Adrenal gland (tissue), 9 donors: ENCODE measurements at regions not wholly inside any gene's neighbourhood (a gene's known extent, or its start where the extent isn't known, plus 50 kb on each side); places are given as distances from the start of the nearest gene placed in this dataset.

ENCODE experiments used
- DNase-seq, 7 donors: peaks; one replicate each; pipeline ENCODE4 v3.0.0-alpha.2; 2019 to 2020
- H3K27ac ChIP-seq, 5 donors: fragments of 200-600 bp; sonication (generic) in 4 of 5; 1 replicate in 3 of 5; 2 replicates in 2 of 5; pipeline versions ENCODE4 v1.5.1 to v1.8.0; 2016 to 2020; ENCODE audit warnings: mild to moderate bottlenecking in 1 of 5
- H3K27me3 ChIP-seq: fragments of 200-600 bp; 2 replicates; pipeline ENCODE4 v1.8.0; 2021
- H3K36me3 ChIP-seq, 2 donors: fragments of 200-600 bp; replicated peaks in 1 of 2; 1 replicate in 1 of 2; 2 replicates in 1 of 2; pipeline versions ENCODE4 v1.5.1 to v1.8.0; 2018 to 2022
- H3K4me1 ChIP-seq, 2 donors: fragments of 200-600 bp; replicated peaks in 1 of 2; 1 replicate in 1 of 2; 2 replicates in 1 of 2; pipeline versions ENCODE4 v1.5.1 to v1.8.0; 2018 to 2021
- H3K4me3 ChIP-seq, 4 donors: fragments of 200-600 bp; sonication (generic) in 3 of 4; one replicate each; pipeline ENCODE4 v1.5.1; 2016 to 2018
- H3K9me3 ChIP-seq, 3 donors: fragments of 200-600 bp; sonication (generic) in 1 of 3; replicated peaks in 1 of 3; 1 replicate in 2 of 3; 2 replicates in 1 of 3; pipeline versions ENCODE4 v1.5.1 to v1.8.0; 2016 to 2021
- CTCF ChIP-seq, 6 experiments: fragments of 450-650 bp in 4 of 6; fragments of 200-600 bp in 2 of 6; sonication (generic) in 1 of 6; IDR thresholded peaks; 1 replicate in 5 of 6; 2 replicates in 1 of 6; pipeline versions ENCODE4 v1.5.1 to v1.8.0; 2016 to 2021; ENCODE audit warnings: antibody characterized with exemption in 6 of 6, mild to moderate bottlenecking in 2 of 6, moderate library complexity in 1 of 6
- POLR2A ChIP-seq, 2 donors: fragments of 450-650 bp; IDR thresholded peaks; one replicate each; pipeline ENCODE4 v1.6.1; 2017; ENCODE audit warnings: antibody characterized with exemption in 2 of 2, mild to moderate bottlenecking in 2 of 2, moderate library complexity in 1 of 2
- WGBS, 4 donors: extraction: QIAGEN DNeasy Blood & Tissue Kit in 2 of 4; methylation state at CpG; one replicate each; pipeline versions ENCODE4 v1.1.5 to v1.1.7; 2013 to 2017; 5-methylcytosine and 5-hydroxymethylcytosine counted together
- intact Hi-C, 2 donors: fragments of 100-400 bp; cut with DNase I; formaldehyde crosslinking; loops; one replicate each; pipeline versions ENCODE4 v1.14.1 to v1.15.0; 2022 to 2023
- donor health status: healthy with polysubstance abuse.
- donor health status: Bipolar disorder and iron deficiency.
- donor health status: DM: yes; HTN: yes; CAD: no.
- donor health status: DM: no; HTN: no; CAD: no.
- donor health status: DM: no; HTN: no; CAD: no.

DNA sequence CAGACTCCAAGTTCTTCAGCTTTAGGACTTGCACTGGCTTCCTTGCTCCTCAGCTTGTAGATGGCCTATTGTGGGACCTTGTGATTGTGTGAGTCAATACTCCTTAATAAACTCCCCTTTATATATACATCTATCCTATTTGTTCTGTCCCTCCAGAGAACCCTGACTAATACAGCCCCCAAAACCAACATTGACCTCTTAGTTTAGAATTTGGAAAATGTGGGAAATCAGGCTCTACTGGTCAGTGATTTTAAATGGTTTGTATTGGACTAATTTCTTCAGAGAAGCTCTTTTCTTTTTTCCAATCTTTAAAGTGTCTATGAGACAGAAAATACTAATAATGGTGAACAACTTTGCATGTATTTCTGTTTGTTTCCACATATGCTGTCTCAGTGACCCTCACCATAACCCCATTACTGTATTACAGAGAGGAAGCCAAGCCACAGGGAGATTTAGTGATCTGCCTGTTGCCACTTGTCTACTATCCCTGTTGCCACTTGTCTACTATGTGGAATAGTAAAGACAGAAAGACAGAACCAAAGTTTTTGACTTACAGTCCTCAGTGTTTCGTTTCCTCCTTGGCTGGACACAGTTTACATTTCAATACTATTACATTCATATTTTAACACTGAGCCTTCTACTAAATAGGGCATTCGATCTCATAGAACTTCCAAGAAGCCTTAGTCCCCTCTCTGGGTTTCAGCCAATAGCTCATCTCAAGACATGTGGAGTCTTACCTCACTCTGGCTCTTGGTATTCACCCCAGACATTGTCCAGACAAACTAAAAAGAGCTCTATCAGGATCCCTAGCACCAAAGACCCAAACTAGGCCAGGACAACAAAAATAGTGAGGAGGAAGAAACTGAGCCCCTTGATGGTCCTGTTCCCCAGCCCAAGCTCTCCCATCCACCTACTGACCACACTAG is 121.0 kb downstream of the AKR1D1 start:
- TF ChIP-seq POLR2A (IDR thresholded peaks at IDR 0.05) (no peak), CTCF (IDR thresholded peaks at IDR 0.05) (no peak)
- no peak for DNase-seq
- no peaks in the 10 kb centered on the region for H3K4me1 ChIP-seq
- no peak overlapping the region for H3K4me3 ChIP-seq
- intact Hi-C loops, result no loop called here
- no peak overlapping the region for H3K27ac ChIP-seq
- no peaks in the 10 kb centered on the region for H3K36me3 ChIP-seq
- 79 to 81% (median 80%) methylated on average over 2 of the region's 2 CpGs for WGBS, 4 donors
- no peaks in the 10 kb centered on the region for H3K9me3 ChIP-seq
- no peaks in the 10 kb centered on the region for H3K27me3 ChIP-seq

DNA sequence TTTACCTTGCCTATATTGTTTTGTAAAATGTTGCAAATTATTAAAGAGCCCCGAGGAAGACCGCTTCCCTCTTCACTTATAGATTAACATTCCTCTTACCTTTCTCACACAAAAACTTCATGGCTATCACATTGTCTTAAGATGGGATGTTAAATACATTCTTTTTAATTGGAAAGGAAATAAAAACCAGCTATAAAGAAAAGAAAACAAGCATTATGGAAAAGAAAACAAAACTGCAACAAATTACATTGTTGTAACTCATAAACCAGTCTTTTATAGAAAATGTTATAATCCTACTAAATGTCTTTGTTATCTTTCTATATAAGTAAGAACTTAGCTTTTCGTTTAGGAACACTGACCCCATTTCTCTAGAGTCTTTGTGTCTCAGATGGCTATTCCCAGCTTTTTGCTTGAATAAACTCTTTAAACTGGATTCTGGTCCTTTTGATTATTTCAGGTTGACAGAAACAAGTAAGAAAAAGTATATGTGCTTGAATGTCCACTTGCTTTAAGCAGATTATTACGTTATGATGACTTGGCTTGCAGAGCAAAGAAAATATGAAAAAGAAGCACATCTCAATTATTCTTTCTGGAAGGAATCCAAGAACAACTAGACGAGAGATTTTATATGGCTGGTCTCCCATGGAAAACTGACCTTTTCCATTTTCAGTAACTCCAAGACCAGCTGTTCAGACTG is 128.2 kb downstream of the AKR1D1 start:
- 45 to 48% (median 46%) methylated on average over 5 of the region's 5 CpGs for whole genome bisulfite sequencing, 4 donors
- TF ChIP-seq CTCF (IDR thresholded peaks at IDR 0.05), result no peak
- no peak for TF ChIP-seq POLR2A (IDR thresholded peaks at IDR 0.05)
- Histone ChIP-seq H3K9me3 (no peaks in the 10 kb centered on the region), H3K4me3 (no peak overlapping the region), H3K4me1 (no peaks in the 10 kb centered on the region), H3K27me3 (no peaks in the 10 kb centered on the region), H3K36me3 (no peaks in the 10 kb centered on the region), H3K27ac (no peak overlapping the region)
- intact Hi-C loops, result no loop called here
- no peak for DNase-seq

GRCh38 chr7:138204982-138205298 is 128.7 kb downstream of the AKR1D1 start:
- no peak for TF ChIP-seq POLR2A (IDR thresholded peaks at IDR 0.05)
- TF ChIP-seq CTCF (IDR thresholded peaks at IDR 0.05), result no peak
- 32 to 61% (median 46%) methylated on average over 2 of the region's 2 CpGs for WGBS, 4 donors
- intact Hi-C loops, result no loop called here

GRCh38 chr7:138205614-138206150 is 129.4 kb downstream of the AKR1D1 start:
- intact Hi-C loops, result no loop called here
- H3K36me3 ChIP-seq, result no peaks in the 10 kb centered on the region
- H3K9me3 ChIP-seq, result no peaks in the 10 kb centered on the region
- no peak for DNase-seq
- H3K27me3 ChIP-seq, result no peaks in the 10 kb centered on the region
- H3K4me3 ChIP-seq, result no peak overlapping the region
- no peak overlapping the region for H3K27ac ChIP-seq
- H3K4me1 ChIP-seq, result no peaks in the 10 kb centered on the region
- no peak for TF ChIP-seq CTCF (IDR thresholded peaks at IDR 0.05)
- WGBS, 4 donors, result 74 to 82% (median 78%) methylated on average over 2 of the region's 2 CpGs

More at GRCh38 chr7:138204982-138205298, 128.7 kb downstream of the AKR1D1 start:
- H3K27me3 ChIP-seq, result no peaks in the 10 kb centered on the region
- H3K9me3 ChIP-seq, result no peaks in the 10 kb centered on the region
- no peaks in the 10 kb centered on the region for H3K4me1 ChIP-seq
- H3K4me3 ChIP-seq, result no peak overlapping the region
- DNase-seq, result no peak
- no peak overlapping the region for H3K27ac ChIP-seq
- no peaks in the 10 kb centered on the region for H3K36me3 ChIP-seq
